ENCODE measurements at regions not wholly inside any gene's neighbourhood (a gene's known extent, or its start where the extent isn't known, plus 50 kb on each side); places are given as distances from the start of the nearest gene placed in this dataset.

DNA sequence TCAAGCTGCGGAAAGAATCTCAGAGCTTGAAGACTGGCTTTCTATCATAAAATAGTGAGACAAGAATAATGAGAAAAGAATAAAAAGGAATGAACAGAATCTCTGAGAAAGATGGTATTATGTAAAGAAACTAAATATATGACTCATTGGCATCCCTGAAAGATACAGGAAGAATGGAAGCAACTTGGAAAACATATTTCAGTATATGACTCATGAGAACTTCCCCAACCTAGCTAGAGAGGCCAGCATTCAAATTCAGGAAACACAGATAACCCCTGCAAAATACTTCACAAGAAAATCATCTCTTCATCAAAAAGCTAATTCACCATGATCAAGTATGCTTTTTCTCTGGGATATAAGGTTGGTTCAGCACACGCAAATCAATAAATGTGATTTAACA is 2318.0 kb downstream of the PCDH9 start:
- H3K9me3 ChIP-seq (ENCODE audit: control insufficient read depth in 4 of 4, low read length in 3 of 4) = peaks cover 0 to 6% (median 1%) of the 10 kb centered on the region in 4 donors
- H3K9ac ChIP-seq (ENCODE audit: low read depth in 1 of 2, low read length in 2 of 2) = no peak overlapping the region
- no peak overlapping the region for H3K27ac ChIP-seq (ENCODE audit: low read depth in 1 of 2, low read length in 2 of 2)
- H3K36me3 ChIP-seq (ENCODE audit: control insufficient read depth in 4 of 4, insufficient read depth in 3 of 4, low read depth in 1 of 4, low read length in 3 of 4) = no peaks in the 10 kb centered on the region
- DNase-seq (ENCODE audit: low spot score) = no peak
- 73% methylated on average over 2 of the region's 2 CpGs for WGBS
- no peak for TF ChIP-seq GABPA (IDR thresholded peaks at IDR 0.05 in 1 of 2, conservative IDR thresholded peaks at IDR 0.05 in 1 of 2)
- no peak for TF ChIP-seq FOXA2 (IDR thresholded peaks at IDR 0.05)
- TF ChIP-seq, protein P1, sequence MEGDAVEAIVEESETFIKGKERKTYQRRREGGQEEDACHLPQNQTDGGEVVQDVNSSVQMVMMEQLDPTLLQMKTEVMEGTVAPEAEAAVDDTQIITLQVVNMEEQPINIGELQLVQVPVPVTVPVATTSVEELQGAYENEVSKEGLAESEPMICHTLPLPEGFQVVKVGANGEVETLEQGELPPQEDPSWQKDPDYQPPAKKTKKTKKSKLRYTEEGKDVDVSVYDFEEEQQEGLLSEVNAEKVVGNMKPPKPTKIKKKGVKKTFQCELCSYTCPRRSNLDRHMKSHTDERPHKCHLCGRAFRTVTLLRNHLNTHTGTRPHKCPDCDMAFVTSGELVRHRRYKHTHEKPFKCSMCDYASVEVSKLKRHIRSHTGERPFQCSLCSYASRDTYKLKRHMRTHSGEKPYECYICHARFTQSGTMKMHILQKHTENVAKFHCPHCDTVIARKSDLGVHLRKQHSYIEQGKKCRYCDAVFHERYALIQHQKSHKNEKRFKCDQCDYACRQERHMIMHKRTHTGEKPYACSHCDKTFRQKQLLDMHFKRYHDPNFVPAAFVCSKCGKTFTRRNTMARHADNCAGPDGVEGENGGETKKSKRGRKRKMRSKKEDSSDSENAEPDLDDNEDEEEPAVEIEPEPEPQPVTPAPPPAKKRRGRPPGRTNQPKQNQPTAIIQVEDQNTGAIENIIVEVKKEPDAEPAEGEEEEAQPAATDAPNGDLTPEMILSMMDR (IDR thresholded peaks at IDR 0.05; ENCODE audit: low read depth, low read length, missing input control) = no peak
- TF ChIP-seq RAD21 (IDR thresholded peaks at IDR 0.05) = no peak
- TF ChIP-seq, protein P2, sequence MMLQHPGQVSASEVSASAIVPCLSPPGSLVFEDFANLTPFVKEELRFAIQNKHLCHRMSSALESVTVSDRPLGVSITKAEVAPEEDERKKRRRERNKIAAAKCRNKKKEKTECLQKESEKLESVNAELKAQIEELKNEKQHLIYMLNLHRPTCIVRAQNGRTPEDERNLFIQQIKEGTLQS (IDR thresholded peaks at IDR 0.05) = no peak
- no peak for TF ChIP-seq TAF1 (conservative IDR thresholded peaks at IDR 0.05)
- TF ChIP-seq, protein P3, sequence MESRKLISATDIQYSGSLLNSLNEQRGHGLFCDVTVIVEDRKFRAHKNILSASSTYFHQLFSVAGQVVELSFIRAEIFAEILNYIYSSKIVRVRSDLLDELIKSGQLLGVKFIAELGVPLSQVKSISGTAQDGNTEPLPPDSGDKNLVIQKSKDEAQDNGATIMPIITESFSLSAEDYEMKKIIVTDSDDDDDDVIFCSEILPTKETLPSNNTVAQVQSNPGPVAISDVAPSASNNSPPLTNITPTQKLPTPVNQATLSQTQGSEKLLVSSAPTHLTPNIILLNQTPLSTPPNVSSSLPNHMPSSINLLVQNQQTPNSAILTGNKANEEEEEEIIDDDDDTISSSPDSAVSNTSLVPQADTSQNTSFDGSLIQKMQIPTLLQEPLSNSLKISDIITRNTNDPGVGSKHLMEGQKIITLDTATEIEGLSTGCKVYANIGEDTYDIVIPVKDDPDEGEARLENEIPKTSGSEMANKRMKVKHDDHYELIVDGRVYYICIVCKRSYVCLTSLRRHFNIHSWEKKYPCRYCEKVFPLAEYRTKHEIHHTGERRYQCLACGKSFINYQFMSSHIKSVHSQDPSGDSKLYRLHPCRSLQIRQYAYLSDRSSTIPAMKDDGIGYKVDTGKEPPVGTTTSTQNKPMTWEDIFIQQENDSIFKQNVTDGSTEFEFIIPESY (IDR thresholded peaks at IDR 0.05) = no peak
- no peaks in the 10 kb centered on the region for H3K27me3 ChIP-seq (ENCODE audit: control insufficient read depth in 4 of 4, insufficient read depth in 4 of 4, low read length in 3 of 4)
- no peaks in the 10 kb centered on the region for H3K4me1 ChIP-seq (ENCODE audit: control insufficient read depth in 4 of 4, insufficient read depth in 4 of 4, low read length in 3 of 4)
- no peak overlapping the region for H3K4me3 ChIP-seq (ENCODE audit: low read depth in 1 of 3, low read length in 3 of 3)

DNA sequence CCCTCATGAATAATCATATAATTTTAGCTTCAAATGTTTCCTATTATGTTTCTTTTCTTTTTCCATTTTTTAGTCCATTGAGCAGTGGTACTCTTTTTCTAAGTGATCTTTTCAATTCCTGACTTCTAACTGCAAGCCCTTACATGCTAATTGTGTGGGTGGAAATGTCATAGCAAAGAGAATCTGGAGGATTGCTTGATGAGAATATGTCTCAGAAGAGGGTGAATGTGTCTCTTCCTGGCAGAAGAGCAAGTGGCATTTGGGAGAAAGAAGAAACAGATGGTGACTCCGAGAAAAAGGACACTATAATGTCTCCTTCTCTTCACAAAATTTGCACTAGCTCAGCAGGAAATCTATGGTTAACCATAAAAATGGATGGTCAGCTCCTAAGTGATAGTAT is 2320.0 kb downstream of the PCDH9 start:
- TF ChIP-seq GABPA (IDR thresholded peaks at IDR 0.05 in 1 of 2, conservative IDR thresholded peaks at IDR 0.05 in 1 of 2) (no peak), FOXA1 (IDR thresholded peaks at IDR 0.05) (no peak), TAF1 (conservative IDR thresholded peaks at IDR 0.05) (no peak), FOXA2 (IDR thresholded peaks at IDR 0.05) (no peak), YY1 (IDR thresholded peaks at IDR 0.05) (no peak), HNF4A (conservative IDR thresholded peaks at IDR 0.05) (no peak), JUND (IDR thresholded peaks at IDR 0.05) (no peak), RXRA (IDR thresholded peaks at IDR 0.05) (no peak), RAD21 (IDR thresholded peaks at IDR 0.05) (no peak)
- TF ChIP-seq, protein P2 (IDR thresholded peaks at IDR 0.05) = no peak
- TF ChIP-seq, protein P3 (IDR thresholded peaks at IDR 0.05) = no peak
- TF ChIP-seq, protein P4, sequence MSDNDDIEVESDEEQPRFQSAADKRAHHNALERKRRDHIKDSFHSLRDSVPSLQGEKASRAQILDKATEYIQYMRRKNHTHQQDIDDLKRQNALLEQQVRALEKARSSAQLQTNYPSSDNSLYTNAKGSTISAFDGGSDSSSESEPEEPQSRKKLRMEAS (IDR thresholded peaks at IDR 0.05) = no peak
- TF ChIP-seq, protein P5, sequence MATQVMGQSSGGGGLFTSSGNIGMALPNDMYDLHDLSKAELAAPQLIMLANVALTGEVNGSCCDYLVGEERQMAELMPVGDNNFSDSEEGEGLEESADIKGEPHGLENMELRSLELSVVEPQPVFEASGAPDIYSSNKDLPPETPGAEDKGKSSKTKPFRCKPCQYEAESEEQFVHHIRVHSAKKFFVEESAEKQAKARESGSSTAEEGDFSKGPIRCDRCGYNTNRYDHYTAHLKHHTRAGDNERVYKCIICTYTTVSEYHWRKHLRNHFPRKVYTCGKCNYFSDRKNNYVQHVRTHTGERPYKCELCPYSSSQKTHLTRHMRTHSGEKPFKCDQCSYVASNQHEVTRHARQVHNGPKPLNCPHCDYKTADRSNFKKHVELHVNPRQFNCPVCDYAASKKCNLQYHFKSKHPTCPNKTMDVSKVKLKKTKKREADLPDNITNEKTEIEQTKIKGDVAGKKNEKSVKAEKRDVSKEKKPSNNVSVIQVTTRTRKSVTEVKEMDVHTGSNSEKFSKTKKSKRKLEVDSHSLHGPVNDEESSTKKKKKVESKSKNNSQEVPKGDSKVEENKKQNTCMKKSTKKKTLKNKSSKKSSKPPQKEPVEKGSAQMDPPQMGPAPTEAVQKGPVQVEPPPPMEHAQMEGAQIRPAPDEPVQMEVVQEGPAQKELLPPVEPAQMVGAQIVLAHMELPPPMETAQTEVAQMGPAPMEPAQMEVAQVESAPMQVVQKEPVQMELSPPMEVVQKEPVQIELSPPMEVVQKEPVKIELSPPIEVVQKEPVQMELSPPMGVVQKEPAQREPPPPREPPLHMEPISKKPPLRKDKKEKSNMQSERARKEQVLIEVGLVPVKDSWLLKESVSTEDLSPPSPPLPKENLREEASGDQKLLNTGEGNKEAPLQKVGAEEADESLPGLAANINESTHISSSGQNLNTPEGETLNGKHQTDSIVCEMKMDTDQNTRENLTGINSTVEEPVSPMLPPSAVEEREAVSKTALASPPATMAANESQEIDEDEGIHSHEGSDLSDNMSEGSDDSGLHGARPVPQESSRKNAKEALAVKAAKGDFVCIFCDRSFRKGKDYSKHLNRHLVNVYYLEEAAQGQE (IDR thresholded peaks at IDR 0.05) = no peak
- Histone ChIP-seq H3K9ac (ENCODE audit: low read depth in 1 of 2, low read length in 2 of 2) (no peak overlapping the region), H3K4me3 (ENCODE audit: low read depth in 1 of 3, low read length in 3 of 3) (no peak overlapping the region), H3K4me1 (ENCODE audit: control insufficient read depth in 4 of 4, insufficient read depth in 4 of 4, low read length in 3 of 4) (no peaks in the 10 kb centered on the region), H3K9me3 (ENCODE audit: control insufficient read depth in 4 of 4, low read length in 3 of 4) (peaks cover 0 to 6% (median 1%) of the 10 kb centered on the region in 4 donors), H3K36me3 (ENCODE audit: control insufficient read depth in 4 of 4, insufficient read depth in 3 of 4, low read depth in 1 of 4, low read length in 3 of 4) (no peaks in the 10 kb centered on the region), H3K27ac (ENCODE audit: low read depth in 1 of 2, low read length in 2 of 2) (no peak overlapping the region), H3K27me3 (ENCODE audit: control insufficient read depth in 4 of 4, insufficient read depth in 4 of 4, low read length in 3 of 4) (no peaks in the 10 kb centered on the region)
- DNase-seq (ENCODE audit: low spot score) = no peak
- 61% methylated on average over 1 of the region's 1 CpG for WGBS

All from liver (tissue), 8 donors.